ENCODE measurements at regions not wholly inside any gene's neighbourhood (a gene's known extent, or its start where the extent isn't known, plus 50 kb on each side); places are given as distances from the start of the nearest gene placed in this dataset.
"Not testable (repeated sequence)": the region's sequence is repeated elsewhere in the genome, so short reads cannot be mapped to it uniquely, and the experiment has no call there.

- no peak overlapping the region for H3K4me3 ChIP-seq (ENCODE audit: low read depth, low read length)
Observed at GRCh38 chr21:34271189-34271851, 92.5 kb upstream of the KCNE2 start.

- no peak overlapping the region for H3K4me3 ChIP-seq (ENCODE audit: low read depth, low read length)
Observed at GRCh38 chr21:34272321-34272720, 91.5 kb upstream of the KCNE2 start.

DNA sequence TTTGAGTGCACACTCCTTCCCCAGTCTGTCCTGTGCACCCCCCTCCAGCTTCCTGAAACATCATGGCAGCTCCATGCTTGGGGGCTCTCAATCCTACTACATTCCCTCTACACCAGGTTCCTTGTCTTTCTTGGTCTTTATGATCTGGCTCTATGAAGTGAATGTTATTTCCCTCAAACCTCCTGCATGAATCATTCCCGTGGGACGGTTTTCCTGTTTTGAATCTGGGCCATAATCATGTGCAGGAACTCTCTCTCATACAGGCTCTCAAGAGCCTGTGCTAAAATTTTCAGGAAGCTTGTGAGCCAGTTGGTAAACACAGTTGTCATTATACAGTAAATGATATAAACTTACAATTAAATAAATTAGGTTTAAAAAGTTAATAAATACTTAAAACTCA is 89.8 kb upstream of the KCNE2 start:
- no peak overlapping the region for H3K4me3 ChIP-seq (ENCODE audit: low read depth, low read length)

DNA sequence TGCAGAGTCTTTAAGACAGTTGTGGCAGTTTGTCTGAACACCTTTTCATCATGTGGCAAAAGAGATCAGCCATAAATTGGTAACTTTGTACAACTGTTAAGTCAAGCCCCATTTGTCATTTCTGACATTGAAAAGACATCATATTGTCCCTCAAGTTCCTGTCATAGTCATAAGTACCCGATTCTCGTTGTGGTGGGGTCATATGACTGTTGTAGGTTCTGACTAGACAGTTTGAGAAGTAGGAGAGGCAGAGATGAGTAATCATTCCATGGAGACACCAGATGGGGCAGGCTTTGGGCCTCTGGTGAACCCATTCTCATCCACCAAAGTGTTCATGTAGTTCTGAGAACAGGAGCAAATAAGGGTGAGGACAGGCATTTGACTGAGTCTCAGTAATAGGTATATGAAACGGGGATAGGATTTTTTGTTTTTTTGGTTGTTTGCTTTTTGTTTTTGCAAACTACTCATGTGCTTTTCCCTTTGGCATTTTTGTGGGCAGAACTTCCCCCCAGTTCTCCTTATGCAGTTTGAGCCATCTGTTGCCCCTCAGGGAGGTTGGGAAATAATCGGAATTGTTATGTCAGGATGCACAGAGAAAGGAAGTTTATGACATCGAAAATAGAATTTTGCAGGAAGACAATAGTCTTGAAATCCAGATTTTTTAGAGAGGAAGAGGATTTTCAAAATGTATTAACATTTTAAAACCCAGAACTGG is 86.9 kb upstream of the KCNE2 start:
- H3K4me3 ChIP-seq (ENCODE audit: low read depth, low read length), result no peak overlapping the region

- no peak overlapping the region for H3K4me3 ChIP-seq (ENCODE audit: low read depth, low read length)
Observed at GRCh38 chr21:34278451-34278850, 85.4 kb upstream of the KCNE2 start.

DNA sequence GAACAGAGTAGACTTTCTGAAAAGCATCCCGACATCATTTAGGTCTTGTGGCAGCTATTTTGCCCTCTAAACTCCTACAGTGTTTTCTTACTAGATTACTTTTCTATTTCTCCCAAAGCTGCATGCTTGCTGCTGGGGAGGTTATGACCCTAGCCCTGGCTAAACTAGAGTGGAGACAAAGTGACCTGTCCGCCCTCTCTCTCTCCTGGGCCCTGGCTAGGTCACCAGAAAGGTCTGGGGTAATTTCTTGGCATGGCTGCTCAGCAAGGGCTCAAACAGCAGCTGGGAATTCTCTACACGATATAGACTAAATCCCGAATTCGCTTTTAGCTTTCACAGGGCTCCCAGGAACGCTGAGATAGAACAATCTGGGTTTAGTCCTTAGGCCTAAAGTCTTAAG is 84.5 kb upstream of the KCNE2 start:
- H3K4me3 ChIP-seq (ENCODE audit: low read depth, low read length), result no peak overlapping the region

GRCh38 chr21:34279883-34280282 is 83.9 kb upstream of the KCNE2 start:
- no peak overlapping the region for H3K4me3 ChIP-seq (ENCODE audit: low read depth, low read length)

- no peak overlapping the region for H3K4me3 ChIP-seq (ENCODE audit: low read depth, low read length)
Observed at GRCh38 chr21:34280389-34280795, 83.4 kb upstream of the KCNE2 start.

- H3K4me3 ChIP-seq (ENCODE audit: low read depth, low read length), result no peak overlapping the region
Observed at GRCh38 chr21:34280959-34281358, 82.8 kb upstream of the KCNE2 start.

GRCh38 chr21:34282223-34282622 is 81.6 kb upstream of the KCNE2 start:
- no peak overlapping the region for H3K4me3 ChIP-seq (ENCODE audit: low read depth, low read length)

- no peak overlapping the region for H3K4me3 ChIP-seq (ENCODE audit: low read depth, low read length)
Observed at GRCh38 chr21:34284666-34285065, 79.1 kb upstream of the KCNE2 start.

- not testable (repeated sequence) for H3K4me3 ChIP-seq (ENCODE audit: low read depth, low read length)
Observed at GRCh38 chr21:34288042-34288441, 75.8 kb upstream of the KCNE2 start.

DNA sequence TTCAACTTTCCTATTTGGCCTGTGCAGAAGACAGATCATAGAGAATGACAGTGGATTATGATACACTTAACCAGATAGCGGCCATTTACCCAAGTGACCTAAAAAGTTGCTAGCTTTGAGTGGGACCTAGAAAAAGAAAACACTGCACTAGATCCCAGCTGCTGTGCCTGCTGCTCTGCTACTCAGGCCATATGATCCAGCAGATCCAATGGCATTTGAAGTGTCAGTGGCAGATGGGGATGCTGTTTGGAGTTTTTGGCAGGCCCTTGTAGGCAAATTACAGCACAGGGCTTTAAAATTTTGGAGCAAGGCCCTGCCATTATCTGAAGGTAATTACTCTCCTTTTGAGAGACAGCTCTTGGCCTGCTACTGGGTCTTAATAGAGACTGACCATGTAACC is 74.0 kb upstream of the KCNE2 start:
- no peak overlapping the region for H3K4me3 ChIP-seq (ENCODE audit: low read depth, low read length)

GRCh38 chr21:34296878-34297277 is 66.9 kb upstream of the KCNE2 start:
- no peak overlapping the region for H3K4me3 ChIP-seq (ENCODE audit: low read depth, low read length)

GRCh38 chr21:34298534-34299167 is 65.2 kb upstream of the KCNE2 start:
- no peak overlapping the region for H3K4me3 ChIP-seq (ENCODE audit: low read depth, low read length)

DNA sequence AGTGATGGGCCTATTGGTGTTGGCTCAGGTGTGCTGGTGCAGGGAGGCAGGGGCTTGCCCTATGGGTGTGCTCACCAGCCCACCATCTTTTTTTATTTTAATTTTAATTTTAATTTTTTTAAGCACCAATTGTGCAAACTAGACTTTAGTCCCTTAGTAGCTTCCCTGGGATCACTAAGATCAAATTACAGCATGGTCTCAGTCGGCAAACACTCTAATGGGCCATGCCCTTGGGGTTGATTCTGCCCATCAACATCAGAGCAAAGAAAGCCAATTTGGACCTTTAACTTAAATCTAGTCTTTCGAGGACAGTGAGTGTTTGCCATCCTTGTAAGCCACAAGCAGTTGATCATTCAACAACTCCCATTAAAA is 64.7 kb upstream of the KCNE2 start:
- H3K4me3 ChIP-seq (ENCODE audit: low read depth, low read length), result no peak overlapping the region

DNA sequence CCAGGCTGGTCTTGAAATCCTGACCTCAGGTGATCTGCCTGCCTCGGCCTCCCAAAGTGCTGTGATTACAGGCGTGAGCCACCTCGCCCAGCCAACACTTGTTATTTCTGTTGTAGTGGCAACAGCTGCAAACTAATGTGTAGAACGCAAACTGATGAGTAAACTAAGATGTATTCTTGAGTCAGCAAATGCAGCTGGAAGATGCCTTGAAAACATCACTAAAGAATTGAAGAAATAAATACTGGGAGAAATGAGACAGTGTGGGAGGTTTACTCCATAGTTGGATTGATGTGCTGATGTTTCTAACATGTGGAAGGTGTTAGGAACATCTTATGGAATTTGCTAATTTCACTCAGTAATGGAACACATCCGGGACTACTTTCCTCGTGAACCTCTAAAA is 61.3 kb upstream of the KCNE2 start:
- H3K4me3 ChIP-seq (ENCODE audit: low read depth, low read length), result no peak overlapping the region

- no peak overlapping the region for H3K4me3 ChIP-seq (ENCODE audit: low read depth, low read length)
Observed at GRCh38 chr21:34305605-34306604, 57.9 kb upstream of the KCNE2 start.

DNA sequence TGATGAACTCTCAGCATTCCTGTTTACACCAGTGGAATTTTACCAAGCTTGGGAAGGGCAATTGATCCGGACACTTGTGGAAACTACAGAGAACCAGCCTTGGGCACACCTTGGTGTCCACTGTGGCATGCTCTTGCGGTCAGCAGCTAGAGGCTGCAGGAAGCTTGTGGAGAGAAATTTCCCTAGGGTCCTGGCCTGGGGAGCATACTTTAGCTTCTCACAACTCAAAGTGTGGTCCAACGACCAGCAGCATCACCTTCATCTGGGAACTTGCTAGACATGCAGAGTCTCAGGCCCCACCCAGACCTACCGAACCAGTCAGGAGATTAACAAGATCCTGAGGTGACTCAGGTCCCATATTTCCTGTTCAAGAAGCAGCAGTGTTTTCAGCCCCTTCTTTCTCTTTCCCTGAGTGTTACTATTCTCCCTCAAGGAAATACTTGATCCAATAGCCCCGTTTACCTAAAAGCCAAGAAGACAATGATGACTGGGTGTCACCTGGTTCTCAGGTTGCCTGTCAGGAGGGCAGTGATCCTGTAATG is 55.7 kb upstream of the KCNE2 start:
- H3K4me3 ChIP-seq (ENCODE audit: low read depth, low read length), result no peak overlapping the region

DNA sequence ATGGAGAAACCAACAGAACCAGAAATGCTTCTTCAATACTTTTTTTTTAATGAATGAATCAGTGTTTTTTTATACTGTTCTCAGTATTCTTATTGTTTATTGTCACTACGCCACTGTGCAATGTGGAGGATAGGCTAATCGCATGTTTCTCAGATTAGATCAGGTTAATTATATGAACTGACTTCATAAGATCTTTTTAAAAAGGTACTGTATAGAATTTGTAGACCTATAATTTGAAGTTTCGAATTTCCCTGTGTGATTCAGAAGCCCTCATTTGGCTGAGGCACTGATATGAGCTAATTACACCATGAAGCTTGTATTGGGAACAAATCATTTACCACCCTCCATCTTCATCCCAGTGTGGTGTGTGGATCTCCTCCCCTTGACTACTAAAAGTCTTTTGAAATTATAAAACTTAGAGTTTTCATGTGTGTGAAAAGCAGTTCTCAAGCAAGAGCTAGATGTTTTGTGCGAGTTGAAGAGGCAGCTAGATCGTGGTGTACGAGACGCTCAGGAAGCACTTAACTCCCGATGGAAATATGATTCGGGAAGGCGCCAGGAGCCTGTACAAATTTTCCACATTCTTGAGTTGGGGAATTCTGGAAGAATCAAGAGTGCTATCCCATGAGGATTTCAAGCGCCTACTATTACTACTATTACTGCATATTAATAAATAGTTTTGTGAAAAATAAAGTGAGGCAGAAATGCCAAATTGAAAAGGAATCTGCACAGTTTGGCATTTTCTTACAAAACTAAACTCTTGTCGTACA is 52.1 kb upstream of the KCNE2 start:
- no peak overlapping the region for H3K4me3 ChIP-seq (ENCODE audit: low read depth, low read length)

All from iPS-11a (cell line).